KMS-11 (cell line): ENCODE measurements at regions not wholly inside any gene's neighbourhood (a gene's known extent, or its start where the extent isn't known, plus 50 kb on each side); places are given as distances from the start of the nearest gene placed in this dataset.

ENCODE experiments used
- H2AFZ ChIP-seq: fragments of 200-600 bp; sonication (generic); 2 replicates; pipeline ENCODE4 v1.6.1; 2016; ENCODE audit warnings: antibody characterized with exemption, mixed run types, low read depth
- H3K27ac ChIP-seq: fragments of 200-600 bp; sonication (generic); 2 replicates; pipeline ENCODE4 v1.6.1; 2016; ENCODE audit warnings: mild to moderate bottlenecking, mixed run types
- H3K27me3 ChIP-seq: fragments of 200-600 bp; sonication (generic); 2 replicates; pipeline ENCODE4 v1.6.1; 2017; ENCODE audit warnings: mild to moderate bottlenecking, low read depth, mixed run types, moderate library complexity; ENCODE audit not compliant: insufficient read depth
- H3K36me3 ChIP-seq: fragments of 200-600 bp; sonication (generic); 2 replicates; pipeline ENCODE4 v1.6.1; 2017; ENCODE audit warnings: mild to moderate bottlenecking, mixed run types; ENCODE audit not compliant: insufficient read depth
- H3K4me1 ChIP-seq: fragments of 200-600 bp; sonication (generic); 2 replicates; pipeline ENCODE4 v1.6.1; 2016; ENCODE audit warnings: mild to moderate bottlenecking, low read depth, mixed run types; ENCODE audit not compliant: poor library complexity, severe bottlenecking
- H3K4me2 ChIP-seq: fragments of 200-600 bp; sonication (generic); 2 replicates; pipeline ENCODE4 v1.7.0; 2016; ENCODE audit warnings: mild to moderate bottlenecking, mixed run types
- H3K4me3 ChIP-seq: fragments of 200-600 bp; sonication (generic); IDR thresholded peaks from 2 replicates; pipeline ENCODE4 v1.6.1; 2017; ENCODE audit warnings: low read depth, low read length, mixed read lengths; ENCODE audit not compliant: insufficient read depth
- H3K79me2 ChIP-seq: fragments of 200-600 bp; sonication (generic); 2 replicates; pipeline ENCODE4 v1.6.1; 2016; ENCODE audit warnings: low read depth, mixed run types; ENCODE audit not compliant: insufficient read depth
- H3K9ac ChIP-seq: fragments of 200-600 bp; sonication (generic); 2 replicates; pipeline ENCODE4 v1.6.1; 2016; ENCODE audit warnings: mild to moderate bottlenecking, mixed run types
- H4K20me1 ChIP-seq: fragments of 200-600 bp; sonication (generic); 2 replicates; pipeline ENCODE4 v1.6.1; 2016; ENCODE audit warnings: mild to moderate bottlenecking, mixed run types; ENCODE audit not compliant: insufficient read depth
- CTCF ChIP-seq: fragments of 200-600 bp; sonication (generic); conservative IDR thresholded peaks from 2 replicates; pipeline ENCODE4 v1.6.1; 2017; ENCODE audit warnings: low read depth, mild to moderate bottlenecking, antibody characterized with exemption, low read length, moderate library complexity, mixed read lengths

GRCh38 chr16:47949276-47949675, 206.5 kb downstream of the ABCC12 start:
- H3K36me3 ChIP-seq: no peaks in the 10 kb centered on the region
- H3K27me3 ChIP-seq: no peaks in the 10 kb centered on the region
- no peaks in the 10 kb centered on the region for H3K79me2 ChIP-seq
- no peak for TF ChIP-seq CTCF
- H4K20me1 ChIP-seq: no peaks in the 10 kb centered on the region
- H3K4me1 ChIP-seq: no peaks in the 10 kb centered on the region
- H2AFZ ChIP-seq: no peak overlapping the region
- no peak overlapping the region for H3K27ac ChIP-seq
- no peak overlapping the region for H3K4me2 ChIP-seq
- no peak overlapping the region for H3K9ac ChIP-seq
- no peak overlapping the region for H3K4me3 ChIP-seq

GRCh38 chr16:47947723-47948122, 208.1 kb downstream of the ABCC12 start:
- H3K4me2 ChIP-seq: no peak overlapping the region
- H4K20me1 ChIP-seq: no peaks in the 10 kb centered on the region
- no peaks in the 10 kb centered on the region for H3K36me3 ChIP-seq
- no peak overlapping the region for H3K9ac ChIP-seq
- H3K4me1 ChIP-seq: no peaks in the 10 kb centered on the region
- TF ChIP-seq CTCF: no peak
- H3K4me3 ChIP-seq: no peak overlapping the region
- H3K79me2 ChIP-seq: no peaks in the 10 kb centered on the region
- H3K27ac ChIP-seq: no peak overlapping the region
- no peak overlapping the region for H2AFZ ChIP-seq
- no peaks in the 10 kb centered on the region for H3K27me3 ChIP-seq

- H3K9ac ChIP-seq: no peak overlapping the region
- H2AFZ ChIP-seq: no peak overlapping the region
- no peak overlapping the region for H3K4me3 ChIP-seq
- no peaks in the 10 kb centered on the region for H3K79me2 ChIP-seq
- H3K27ac ChIP-seq: no peak overlapping the region
- no peak overlapping the region for H3K4me2 ChIP-seq
- H4K20me1 ChIP-seq: no peaks in the 10 kb centered on the region
- no peaks in the 10 kb centered on the region for H3K27me3 ChIP-seq
- no peaks in the 10 kb centered on the region for H3K4me1 ChIP-seq
- no peak for TF ChIP-seq CTCF
- H3K36me3 ChIP-seq: no peaks in the 10 kb centered on the region
These were observed 209.7 kb downstream of the ABCC12 start for GRCh38 chr16:47946092-47946491.

- no peak for TF ChIP-seq CTCF
- H3K9ac ChIP-seq: no peak overlapping the region
- H3K36me3 ChIP-seq: no peaks in the 10 kb centered on the region
- no peak overlapping the region for H3K27ac ChIP-seq
- H3K4me1 ChIP-seq: no peaks in the 10 kb centered on the region
- H4K20me1 ChIP-seq: no peaks in the 10 kb centered on the region
- H3K4me2 ChIP-seq: no peak overlapping the region
- no peak overlapping the region for H2AFZ ChIP-seq
- H3K4me3 ChIP-seq: no peak overlapping the region
- H3K27me3 ChIP-seq: no peaks in the 10 kb centered on the region
- H3K79me2 ChIP-seq: no peaks in the 10 kb centered on the region
These were observed 211.2 kb downstream of the ABCC12 start for GRCh38 chr16:47944589-47944988.

GRCh38 chr16:47943235-47943634, 212.6 kb downstream of the ABCC12 start:
- no peak overlapping the region for H3K4me3 ChIP-seq
- no peak for TF ChIP-seq CTCF
- H3K36me3 ChIP-seq: no peaks in the 10 kb centered on the region
- H2AFZ ChIP-seq: no peak overlapping the region
- no peaks in the 10 kb centered on the region for H4K20me1 ChIP-seq
- H3K27me3 ChIP-seq: no peaks in the 10 kb centered on the region
- no peaks in the 10 kb centered on the region for H3K79me2 ChIP-seq
- no peaks in the 10 kb centered on the region for H3K4me1 ChIP-seq
- H3K27ac ChIP-seq: no peak overlapping the region
- no peak overlapping the region for H3K9ac ChIP-seq
- no peak overlapping the region for H3K4me2 ChIP-seq
